SK-N-SH treated with all-trans-retinoic acid at 6 μM for 48 hours (cell line): ENCODE measurements at regions not wholly inside any gene's neighbourhood (a gene's known extent, or its start where the extent isn't known, plus 50 kb on each side); places are given as distances from the start of the nearest gene placed in this dataset.
"Not testable (repeated sequence)": the region's sequence is repeated elsewhere in the genome, so short reads cannot be mapped to it uniquely, and the experiment has no call there.

ENCODE experiments used
- PATZ1 ChIP-seq: fragments of 250-450 bp; sonication (Bioruptor Pico); IDR thresholded peaks from 2 replicates; pipeline ENCODE4 v1.8.0; 2020; ENCODE audit warnings: mild to moderate bottlenecking, moderate library complexity, borderline replicate concordance
- TOX ChIP-seq: fragments of 250-450 bp; sonication (Bioruptor Pico); IDR thresholded peaks from 2 replicates; pipeline ENCODE4 v1.8.0; 2021; ENCODE audit warnings: mild to moderate bottlenecking, moderate library complexity, borderline replicate concordance
- ZFP3 ChIP-seq: fragments of 250-450 bp; sonication (Bioruptor Pico); IDR thresholded peaks from 2 replicates; pipeline ENCODE4 v1.5.0; 2020; ENCODE audit warnings: mild to moderate bottlenecking, moderate library complexity
- ZNF70 ChIP-seq: fragments of 450-650 bp; formaldehyde crosslinking; IDR thresholded peaks from 2 replicates; pipeline ENCODE4 v1.5.0; 2020; ENCODE audit warnings: mild to moderate bottlenecking, moderate library complexity

- not testable (repeated sequence) for TF ChIP-seq ZFP3, PATZ1, TOX, ZNF70 (CRISPR knock-in tag)
These were observed 187.7 kb downstream of the TPBG start for GRCh38 chr6:82551311-82551710.
